HG02588 (cell line): ENCODE measurements at regions not wholly inside any gene's neighbourhood (a gene's known extent, or its start where the extent isn't known, plus 50 kb on each side); places are given as distances from the start of the nearest gene placed in this dataset.

ENCODE experiments used
- ATAC-seq: cut with Tn5 transposase; IDR thresholded peaks from one replicate; pipeline ENCODE4 v1.9.1; 2021; ENCODE audit warnings: mild to moderate bottlenecking, moderate library complexity; ENCODE audit not compliant: unreplicated experiment

- ATAC-seq: no peak
These were observed 309.3 kb downstream of the HDGFL1 start for GRCh38 chr6:22878706-22879105.

DNA sequence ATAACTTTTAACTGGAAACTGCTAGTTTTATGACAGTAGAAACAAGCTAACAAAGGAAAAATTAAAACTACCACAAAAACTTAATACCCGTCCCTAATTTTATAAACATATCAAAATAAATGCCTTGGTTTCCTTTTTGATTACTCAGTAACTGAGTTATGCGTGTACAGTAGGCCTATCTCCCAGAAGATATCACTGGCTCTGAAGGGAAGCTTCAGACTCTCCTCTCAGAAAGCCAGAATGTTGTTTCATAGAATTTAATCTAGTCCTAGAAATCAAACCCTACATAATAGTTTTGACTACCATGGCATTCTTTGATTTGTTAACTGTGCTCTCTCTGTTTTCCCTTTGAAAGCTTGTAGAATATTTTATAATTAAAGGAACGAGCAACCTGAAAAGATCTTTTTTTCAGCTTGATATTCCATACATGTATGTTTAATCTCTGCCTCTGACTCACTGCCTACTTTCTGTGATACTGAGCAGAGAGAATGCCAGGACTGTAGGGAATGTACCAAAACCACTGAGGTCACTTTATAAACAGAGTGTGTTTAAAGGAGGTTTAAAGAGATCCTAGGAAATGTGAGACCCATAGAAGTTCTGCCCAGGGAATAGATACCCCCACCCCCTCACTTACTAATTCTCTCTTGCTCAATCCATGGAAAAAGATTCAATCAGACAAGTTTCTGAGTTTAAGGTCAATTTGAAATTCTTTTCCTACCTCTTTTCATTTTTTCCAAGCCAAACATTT, 311.5 kb downstream of the HDGFL1 start:
- ATAC-seq: no peak

DNA sequence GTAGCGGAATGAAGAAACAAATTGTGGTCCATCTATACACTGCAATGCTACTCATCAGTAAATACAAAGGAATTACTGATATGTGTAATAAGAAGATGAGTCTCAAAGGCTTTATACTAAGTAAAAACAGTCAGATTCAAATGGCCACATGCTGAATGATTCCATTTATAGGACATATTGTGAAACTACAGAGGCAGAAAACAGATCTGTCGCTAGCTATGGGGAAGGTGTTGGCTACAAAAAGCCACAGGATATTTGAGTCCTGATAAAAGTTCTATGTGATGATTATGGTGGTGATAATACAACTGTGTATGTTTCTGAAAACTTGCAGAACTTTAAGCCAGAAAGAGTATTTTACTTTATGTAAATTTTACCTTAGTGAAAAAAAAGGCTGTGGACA, 313.2 kb downstream of the HDGFL1 start:
- no peak for ATAC-seq

- ATAC-seq: no peak
These were observed 313.8 kb downstream of the HDGFL1 start for GRCh38 chr6:22883061-22883717.

- no peak for ATAC-seq
These were observed 315.1 kb downstream of the HDGFL1 start for GRCh38 chr6:22884456-22884855.

GRCh38 chr6:22886650-22887581, 317.6 kb downstream of the HDGFL1 start:
- no peak for ATAC-seq

GRCh38 chr6:22888163-22888752, 318.9 kb downstream of the HDGFL1 start:
- no peak for ATAC-seq

GRCh38 chr6:22891934-22892333, 322.6 kb downstream of the HDGFL1 start:
- ATAC-seq: no peak

GRCh38 chr6:22892452-22892851, 323.1 kb downstream of the HDGFL1 start:
- no peak for ATAC-seq

- no peak for ATAC-seq
These were observed 327.3 kb downstream of the HDGFL1 start for GRCh38 chr6:22896696-22897095.

DNA sequence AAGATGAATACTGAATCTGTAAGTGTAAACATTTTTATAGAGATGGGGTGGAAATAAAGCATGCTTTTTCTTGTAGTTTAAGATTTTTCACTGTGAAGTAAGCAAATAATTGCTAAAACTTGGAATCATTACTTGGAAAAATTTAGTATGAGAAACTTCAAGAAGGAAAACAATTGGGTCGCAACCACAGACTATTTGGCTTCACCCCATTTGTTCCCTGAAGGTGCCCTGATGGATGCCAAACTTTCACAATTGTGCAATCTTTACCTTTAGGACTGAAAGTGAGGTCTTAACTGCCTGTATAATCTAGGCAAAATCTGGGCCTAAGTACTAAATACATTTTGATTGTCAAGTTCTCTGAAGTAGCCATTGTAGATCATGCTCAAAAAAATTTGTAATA, 330.1 kb downstream of the HDGFL1 start:
- ATAC-seq: no peak

GRCh38 chr6:22903826-22904225, 334.5 kb downstream of the HDGFL1 start:
- no peak for ATAC-seq

DNA sequence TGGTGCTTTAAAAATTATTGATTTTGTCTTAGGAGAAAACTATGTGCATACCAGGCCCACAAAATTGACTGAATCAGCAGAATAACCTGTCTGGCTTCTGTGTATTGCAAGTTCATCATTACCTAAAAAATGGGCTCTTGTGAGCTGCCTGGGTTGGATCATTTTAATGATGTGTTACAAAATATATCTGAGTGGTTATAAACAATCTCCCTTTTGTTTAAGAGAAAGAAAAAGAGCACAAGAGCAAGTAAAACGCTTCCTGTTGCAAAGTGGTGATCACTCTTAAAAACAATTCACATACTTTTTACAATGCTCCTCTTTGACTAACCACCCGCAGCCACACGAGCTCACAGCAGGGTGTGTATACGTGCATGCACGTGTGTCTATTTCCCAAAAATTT, 335.1 kb downstream of the HDGFL1 start:
- no peak for ATAC-seq

GRCh38 chr6:22906091-22906549, 336.8 kb downstream of the HDGFL1 start:
- no peak for ATAC-seq

- ATAC-seq: no peak
These were observed 337.7 kb downstream of the HDGFL1 start for GRCh38 chr6:22907085-22907484.

GRCh38 chr6:22910370-22910769, 341.0 kb downstream of the HDGFL1 start:
- ATAC-seq: no peak

DNA sequence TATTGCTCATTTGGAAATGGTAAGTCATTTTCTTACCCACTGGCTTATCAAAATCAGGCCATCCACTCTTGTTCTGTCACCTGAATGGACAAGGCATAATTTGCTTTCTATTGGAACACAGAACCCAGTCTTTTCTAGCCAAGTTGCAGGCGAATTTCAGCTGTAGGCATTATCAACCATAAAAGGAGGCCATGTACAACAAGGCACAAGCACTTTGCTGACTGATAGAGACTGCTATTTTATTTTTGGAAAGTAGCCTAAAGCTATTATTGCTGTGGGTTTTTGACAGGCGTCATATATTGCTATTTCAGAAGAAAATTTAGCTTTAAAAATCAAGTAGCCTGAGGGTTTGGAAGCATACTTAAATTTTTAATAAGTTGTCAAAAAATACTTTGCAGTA, 344.2 kb downstream of the HDGFL1 start:
- ATAC-seq: no peak

- ATAC-seq: no peak
These were observed 348.0 kb downstream of the HDGFL1 start for GRCh38 chr6:22917344-22917743.

DNA sequence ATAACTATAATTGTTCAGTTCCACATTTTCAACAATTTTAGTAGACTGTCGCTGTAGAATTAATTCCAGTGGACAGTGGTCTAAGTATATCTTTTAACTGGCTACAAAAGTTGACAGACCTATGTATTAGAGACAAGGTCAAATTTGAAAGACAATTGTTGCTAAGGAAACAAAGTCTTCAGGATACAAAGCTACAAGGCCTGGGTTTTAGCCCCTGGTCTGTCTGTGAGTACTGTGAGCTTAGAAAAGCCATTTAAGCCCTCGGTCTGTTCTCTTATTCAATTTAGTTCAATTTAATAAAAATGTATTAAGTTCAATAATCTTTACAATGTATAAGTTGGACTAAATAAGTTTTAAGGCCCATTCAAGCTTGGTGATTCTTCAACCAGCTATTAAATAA, 352.5 kb downstream of the HDGFL1 start:
- no peak for ATAC-seq

GRCh38 chr6:22925304-22925835, 356.0 kb downstream of the HDGFL1 start:
- no peak for ATAC-seq
